HG02943 (cell line): ENCODE measurements at regions not wholly inside any gene's neighbourhood (a gene's known extent, or its start where the extent isn't known, plus 50 kb on each side); places are given as distances from the start of the nearest gene placed in this dataset.

ENCODE experiments used
- ATAC-seq: cut with Tn5 transposase; IDR thresholded peaks from one replicate; pipeline ENCODE4 v1.9.1; 2021; ENCODE audit warnings: mild to moderate bottlenecking, low read depth, moderate library complexity; ENCODE audit not compliant: unreplicated experiment

- ATAC-seq, result no peak
These were observed 146.9 kb downstream of the TFEC start for GRCh38 chr7:115883629-115884028.

DNA sequence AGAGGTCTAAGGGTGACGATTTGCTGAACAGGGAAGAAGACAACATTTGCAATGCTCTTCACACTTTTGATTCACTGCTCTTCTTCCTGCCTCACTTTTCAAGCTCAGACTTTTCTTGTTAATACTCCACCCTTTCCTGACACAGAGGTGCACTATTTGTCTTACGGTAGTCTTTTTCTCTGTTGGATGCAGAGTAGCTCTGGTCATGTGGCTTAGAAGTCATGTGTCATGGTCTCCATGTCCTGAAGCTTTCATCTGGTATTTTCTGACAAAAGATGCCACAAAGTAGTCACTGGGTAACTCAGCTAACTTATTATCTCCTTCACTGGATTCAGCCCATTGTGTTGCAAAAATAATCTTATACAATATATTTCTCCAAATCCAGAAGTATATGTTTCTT, 149.1 kb downstream of the TFEC start:
- ATAC-seq, result no peak

DNA sequence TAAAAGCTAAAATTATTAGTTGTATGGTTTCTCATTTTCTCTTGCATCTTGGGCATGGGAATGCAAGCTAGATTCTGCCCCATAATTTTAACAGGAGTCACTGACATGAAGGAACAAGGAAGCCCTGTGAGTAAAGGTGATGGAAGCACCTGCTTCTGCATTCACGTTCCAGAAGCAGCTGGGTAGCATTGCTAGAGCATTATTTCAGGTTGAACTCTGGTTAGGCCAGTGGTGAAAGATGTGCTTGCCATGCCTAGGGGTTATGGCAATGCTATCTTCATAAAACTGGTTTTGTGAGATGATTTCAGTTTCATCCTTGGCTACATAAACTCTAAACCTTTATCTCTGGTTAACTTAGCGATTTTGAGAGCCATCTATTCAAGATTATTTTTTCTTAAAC, 151.4 kb downstream of the TFEC start:
- no peak for ATAC-seq

DNA sequence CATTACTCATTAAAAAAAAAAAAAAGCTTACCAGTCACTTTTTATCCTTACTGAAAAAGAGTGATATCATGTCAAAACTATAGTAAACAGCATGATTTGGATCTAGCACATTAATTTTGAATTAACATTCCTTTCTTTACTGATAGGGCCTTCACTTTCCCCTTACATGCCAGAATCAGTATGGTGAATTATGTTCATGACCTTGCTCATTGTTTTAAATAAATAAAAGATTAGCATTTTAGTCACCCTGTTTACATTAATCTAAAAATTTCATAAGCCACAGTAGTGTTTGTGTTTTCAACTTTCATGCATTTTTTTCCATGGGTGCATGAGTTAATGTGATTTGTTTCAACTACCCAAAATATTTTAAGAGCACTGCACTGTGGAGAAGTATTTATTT, 160.8 kb downstream of the TFEC start:
- no peak for ATAC-seq

- ATAC-seq, result no peak
These were observed 161.4 kb downstream of the TFEC start for GRCh38 chr7:115869190-115869589.

- ATAC-seq, result no peak
These were observed 162.2 kb downstream of the TFEC start for GRCh38 chr7:115868369-115868768.

- no peak for ATAC-seq
These were observed 166.5 kb downstream of the TFEC start for GRCh38 chr7:115864082-115864481.

DNA sequence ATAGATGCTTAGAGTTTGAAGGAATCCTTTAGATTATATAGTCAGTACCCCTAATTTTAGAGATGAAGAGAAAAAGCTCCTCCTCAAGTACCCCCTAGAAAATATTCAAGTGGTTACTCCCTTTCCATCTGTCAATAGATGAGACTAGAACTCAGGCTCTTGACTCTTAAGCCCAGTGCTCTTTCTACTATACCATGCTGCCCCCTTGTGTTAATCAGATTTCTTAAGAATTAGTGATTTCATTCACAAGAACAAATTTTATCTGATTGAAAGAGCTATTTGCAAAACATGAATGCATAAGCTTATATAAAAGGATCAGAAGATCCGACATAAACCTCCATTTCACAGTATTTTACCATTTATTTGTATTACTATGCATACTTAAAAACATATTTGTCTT, 179.3 kb downstream of the TFEC start:
- ATAC-seq, result no peak

DNA sequence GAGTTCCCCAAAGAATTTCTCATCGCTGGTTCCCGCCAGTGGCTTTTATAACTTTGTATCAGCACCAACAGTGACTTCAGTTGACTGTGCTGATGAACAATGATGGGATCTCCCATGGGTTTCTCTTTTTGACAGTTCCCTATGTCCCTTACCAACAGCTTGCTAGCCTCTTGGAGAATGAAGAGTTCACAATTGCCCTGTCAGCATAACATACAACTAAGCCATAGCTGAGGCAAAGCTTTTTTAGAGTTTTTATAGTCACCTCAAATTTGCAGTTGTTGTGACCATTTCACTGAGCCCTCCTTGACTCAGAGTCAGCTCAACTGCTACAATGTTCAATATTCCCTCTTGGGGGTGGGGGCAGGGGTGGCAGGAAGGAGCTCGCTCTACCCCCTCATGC, 179.8 kb downstream of the TFEC start:
- no peak for ATAC-seq

- ATAC-seq, result no peak
These were observed 185.7 kb downstream of the TFEC start for GRCh38 chr7:115844857-115845256.

DNA sequence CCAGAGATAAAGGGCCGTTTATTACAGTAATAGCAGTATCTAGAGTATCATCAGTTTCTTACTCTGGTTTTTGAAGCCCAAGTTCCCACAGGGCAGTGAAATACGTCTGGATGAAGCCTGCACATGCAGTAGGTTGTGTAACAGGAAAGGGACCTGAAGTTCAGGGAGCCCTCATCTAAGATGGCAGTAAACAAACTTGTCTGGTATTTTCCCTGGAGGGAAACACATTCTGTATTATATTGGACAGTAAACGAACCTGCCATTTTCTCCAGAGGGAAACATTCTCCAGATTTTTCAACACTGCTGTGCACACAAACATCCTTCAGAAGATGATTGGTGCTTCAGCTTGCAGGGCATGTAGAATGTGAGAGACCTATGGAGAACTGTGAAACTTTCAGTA, 189.9 kb downstream of the TFEC start:
- ATAC-seq, result no peak

GRCh38 chr7:115838829-115839228, 191.7 kb downstream of the TFEC start:
- no peak for ATAC-seq

DNA sequence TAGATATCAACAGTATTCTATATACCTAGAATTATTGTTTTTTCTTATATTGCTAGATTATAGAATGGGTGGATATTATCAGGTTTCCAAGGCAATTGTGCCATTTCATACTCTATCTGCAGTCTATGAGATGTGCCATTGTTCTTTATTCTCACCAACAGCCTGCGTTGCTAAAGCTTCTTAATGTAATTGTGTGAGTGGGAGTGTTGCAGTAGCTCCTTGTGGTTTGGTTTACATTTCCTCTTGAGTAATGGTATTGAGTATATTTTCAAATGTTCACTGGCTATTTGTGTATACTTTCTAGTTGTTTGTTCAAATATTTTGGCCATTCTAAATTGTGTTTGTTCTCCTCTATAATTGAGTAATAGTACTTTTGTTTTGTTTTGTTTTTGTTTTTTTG, 199.2 kb downstream of the TFEC start:
- no peak for ATAC-seq

- no peak for ATAC-seq
These were observed 203.1 kb downstream of the TFEC start for GRCh38 chr7:115827305-115828045.

- no peak for ATAC-seq
These were observed 205.0 kb downstream of the TFEC start for GRCh38 chr7:115825456-115826115.

DNA sequence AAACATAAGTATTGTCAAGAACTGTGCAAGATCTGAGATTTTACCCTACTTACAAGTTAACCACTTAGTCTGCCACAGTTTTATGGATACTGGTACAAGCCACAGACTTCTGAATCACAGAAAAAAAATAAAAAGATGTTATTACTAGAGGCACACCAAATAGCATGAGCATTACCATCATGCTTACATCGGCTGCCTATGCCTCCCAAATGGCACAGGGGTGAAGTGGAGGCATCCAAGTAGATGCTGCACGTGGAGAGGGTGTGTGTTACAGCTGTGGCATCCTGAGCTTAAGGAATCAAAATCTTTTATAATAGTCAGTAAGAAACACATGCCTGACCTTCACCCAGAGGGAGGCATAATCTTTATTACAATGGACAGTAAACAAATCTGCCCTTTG, 207.8 kb downstream of the TFEC start:
- no peak for ATAC-seq

DNA sequence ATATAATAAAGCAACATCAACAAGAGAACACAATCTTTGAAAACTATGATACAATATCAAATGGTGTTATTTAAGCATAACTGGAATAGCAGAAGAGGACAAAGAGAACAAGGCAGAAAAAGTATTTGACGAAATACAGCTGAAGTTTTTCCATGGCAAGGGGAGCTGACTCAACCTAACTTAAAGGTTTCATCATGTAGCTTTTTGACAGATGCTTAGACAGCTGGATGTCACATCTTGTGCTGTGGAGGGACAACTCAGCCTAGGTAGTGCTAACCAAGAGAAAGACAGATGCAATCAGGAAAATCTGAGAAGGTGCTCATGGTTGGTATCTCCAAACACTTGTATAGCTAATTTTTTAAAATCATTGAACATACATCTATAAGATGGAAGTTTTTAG, 208.2 kb downstream of the TFEC start:
- no peak for ATAC-seq

GRCh38 chr7:115816318-115816974, 214.1 kb downstream of the TFEC start:
- ATAC-seq, result no peak

GRCh38 chr7:115812794-115813193, 217.8 kb downstream of the TFEC start:
- no peak for ATAC-seq

DNA sequence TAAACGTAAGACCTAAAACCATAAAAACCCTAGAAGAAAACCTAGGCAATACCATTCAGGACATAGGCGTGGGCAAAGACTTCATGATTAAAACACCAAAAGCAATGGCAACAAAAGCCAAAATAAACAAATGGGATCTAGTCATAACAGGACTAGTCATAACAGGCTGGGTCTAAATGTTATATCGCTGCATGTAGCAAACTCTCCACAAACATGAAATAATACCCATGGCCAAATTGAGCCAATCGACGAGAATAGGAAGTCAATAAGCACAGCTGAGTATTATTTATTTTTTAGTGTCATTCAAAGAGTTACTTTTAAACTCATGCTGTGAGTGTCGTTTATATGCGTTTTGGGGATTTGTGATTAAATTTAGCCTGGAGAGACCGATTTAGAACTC, 225.1 kb downstream of the TFEC start:
- ATAC-seq, result no peak

DNA sequence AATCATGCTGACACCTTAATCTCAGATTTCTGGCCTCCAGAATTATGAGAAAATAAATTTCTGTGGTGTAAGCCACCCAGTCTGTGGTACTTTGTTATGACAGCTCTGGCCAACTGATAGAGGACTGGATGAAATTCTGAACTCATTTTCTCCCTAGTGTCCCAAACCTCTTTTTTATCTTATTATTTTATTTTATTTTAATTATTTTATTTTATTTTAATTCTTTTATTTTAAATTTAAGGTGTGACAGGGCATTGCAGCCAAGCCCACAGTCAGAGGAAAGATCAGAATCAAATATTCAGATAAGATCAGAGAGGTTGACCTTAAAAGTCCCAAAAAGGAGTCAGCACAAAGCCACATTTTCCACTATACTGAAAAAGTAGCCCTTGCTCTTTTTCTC, 228.1 kb downstream of the TFEC start:
- no peak for ATAC-seq

GRCh38 chr7:115799430-115799829, 231.1 kb downstream of the TFEC start:
- ATAC-seq, result no peak
